ENCODE measurements at regions not wholly inside any gene's neighbourhood (a gene's known extent, or its start where the extent isn't known, plus 50 kb on each side); places are given as distances from the start of the nearest gene placed in this dataset.

- Histone ChIP-seq H3K27ac (no peak overlapping the region), H3K4me3 (no peak overlapping the region), H3K9me3 (no peaks in the 10 kb centered on the region), H3K36me3 (no peaks in the 10 kb centered on the region), H3K4me1 (no peaks in the 10 kb centered on the region), H3K27me3 (no peaks in the 10 kb centered on the region), H3K9ac (ENCODE audit: low read depth in 2 of 2, low read length in 2 of 2) (no peak overlapping the region)
- no peak for DNase-seq
- intact Hi-C loops (cut with DNase I) = no loop called here
- TF ChIP-seq CTCF (IDR thresholded peaks at IDR 0.05) = no peak
Measured at GRCh38 chr5:14944996-14945395, 73.4 kb upstream of the ANKH start.

DNA sequence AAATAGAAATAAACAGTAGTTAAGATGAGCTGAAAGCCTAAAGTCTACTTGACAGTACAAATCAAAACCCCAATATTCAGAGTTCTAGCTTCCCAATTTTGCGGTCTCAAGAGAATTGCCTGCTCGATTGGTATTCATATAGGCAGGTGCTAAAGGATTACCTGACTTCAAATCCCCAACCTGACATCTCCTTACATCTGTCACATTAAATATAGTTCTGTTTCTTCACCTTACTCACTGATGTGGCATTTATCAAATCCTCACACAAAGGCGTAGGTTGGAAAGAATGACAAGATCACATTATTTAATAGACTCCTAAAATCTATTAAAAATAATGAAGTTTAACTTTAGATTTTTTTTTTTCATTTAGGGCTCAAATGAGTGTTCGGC lies 72.8 kb upstream of the ANKH start:
- Histone ChIP-seq H3K9ac (ENCODE audit: low read depth in 2 of 2, low read length in 2 of 2) (no peak overlapping the region), H3K27me3 (no peaks in the 10 kb centered on the region), H3K36me3 (no peaks in the 10 kb centered on the region), H3K4me3 (no peak overlapping the region), H3K27ac (no peak overlapping the region), H3K9me3 (no peaks in the 10 kb centered on the region), H3K4me1 (no peaks in the 10 kb centered on the region)
- DNase-seq = no peak
- TF ChIP-seq CTCF (IDR thresholded peaks at IDR 0.05) = no peak
- intact Hi-C loops (cut with DNase I) = no loop called here

GRCh38 chr5:14942212-14942611 lies 70.6 kb upstream of the ANKH start:
- Histone ChIP-seq H3K36me3 (no peaks in the 10 kb centered on the region), H3K4me3 (no peak overlapping the region), H3K9ac (ENCODE audit: low read depth in 2 of 2, low read length in 2 of 2) (no peak overlapping the region), H3K4me1 (no peaks in the 10 kb centered on the region), H3K9me3 (no peaks in the 10 kb centered on the region), H3K27ac (no peak overlapping the region), H3K27me3 (no peaks in the 10 kb centered on the region)
- intact Hi-C loops (cut with DNase I) = no loop called here
- DNase-seq = no peak
- no peak for TF ChIP-seq CTCF (IDR thresholded peaks at IDR 0.05)

DNA sequence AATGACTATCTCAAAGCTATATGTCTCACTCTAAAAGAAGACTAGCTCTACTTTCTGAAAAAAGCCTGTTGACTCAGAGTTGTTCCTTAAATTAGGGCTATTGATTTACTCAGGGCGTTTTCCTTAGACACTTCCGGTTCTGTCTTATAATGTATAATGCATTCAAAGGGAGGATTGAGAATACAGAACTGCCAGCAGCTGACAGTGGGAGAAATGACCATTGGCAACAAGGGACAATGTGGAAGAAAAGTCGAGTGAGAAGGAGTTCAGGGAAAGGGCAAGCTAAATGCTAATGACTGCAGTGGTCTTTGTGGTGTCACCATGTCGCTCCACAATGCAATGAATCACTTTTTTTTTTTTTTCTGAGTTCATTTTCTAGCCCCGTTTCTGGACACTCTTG lies 65.7 kb upstream of the ANKH start:
- H3K36me3 ChIP-seq = no peaks in the 10 kb centered on the region
- no peak for DNase-seq
- H3K4me3 ChIP-seq = no peak overlapping the region
- TF ChIP-seq CTCF (IDR thresholded peaks at IDR 0.05) = no peak
- intact Hi-C loops (cut with DNase I) = no loop called here
- peak overlapping the region; percentile 10 for H3K27ac ChIP-seq
- H3K4me1 ChIP-seq = no peaks in the 10 kb centered on the region
- peak overlapping the region in 1 of 2 donors; percentile 28 for H3K9ac ChIP-seq (ENCODE audit: low read depth in 2 of 2, low read length in 2 of 2)
- H3K27me3 ChIP-seq = no peaks in the 10 kb centered on the region
- H3K9me3 ChIP-seq = no peaks in the 10 kb centered on the region

DNA sequence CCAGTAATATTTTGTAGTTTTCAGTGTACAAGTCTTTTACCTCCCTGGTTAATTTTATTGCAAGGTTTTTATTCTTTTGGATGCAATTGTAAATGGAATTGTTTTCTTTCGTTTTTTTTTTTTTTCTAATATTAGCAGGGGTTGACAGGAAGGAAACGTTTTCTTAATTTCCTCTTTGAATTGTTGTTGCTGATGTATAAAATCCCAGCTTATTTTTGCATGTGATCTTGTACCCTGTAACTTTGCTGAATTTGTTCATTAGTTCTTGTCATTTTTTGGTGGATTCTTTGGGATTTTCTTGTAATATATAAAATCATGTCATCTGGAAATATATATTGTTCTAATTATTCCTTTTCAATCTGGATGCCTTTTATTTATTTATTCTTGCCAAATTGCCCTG lies 65.0 kb upstream of the ANKH start:
- Histone ChIP-seq H3K4me3 (no peak overlapping the region), H3K27me3 (no peaks in the 10 kb centered on the region), H3K9ac (ENCODE audit: low read depth in 2 of 2, low read length in 2 of 2) (no peak overlapping the region), H3K27ac (peak overlapping the region; percentile 10), H3K9me3 (no peaks in the 10 kb centered on the region), H3K36me3 (no peaks in the 10 kb centered on the region), H3K4me1 (no peaks in the 10 kb centered on the region)
- no peak for TF ChIP-seq CTCF (IDR thresholded peaks at IDR 0.05)
- no peak for DNase-seq
- intact Hi-C loops (cut with DNase I) = no loop called here

DNA sequence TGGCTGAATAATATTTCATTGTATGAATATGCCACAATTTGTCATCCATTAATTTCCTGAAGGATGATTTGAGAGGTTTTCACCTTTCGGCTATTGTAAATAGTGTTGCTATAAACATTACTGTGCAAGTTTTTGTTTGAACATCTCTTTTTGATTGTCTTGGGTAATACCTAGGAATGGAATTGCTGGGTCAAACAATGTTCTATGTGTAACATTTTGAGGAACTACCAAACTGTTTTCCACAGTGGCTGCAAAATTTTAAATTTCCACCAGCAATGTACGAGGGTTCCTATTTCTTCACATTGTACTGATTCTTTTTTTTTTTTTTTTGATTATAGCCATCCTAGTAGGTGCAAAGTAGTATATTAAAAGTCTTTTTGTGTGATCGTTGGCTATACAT lies 63.8 kb upstream of the ANKH start:
- Histone ChIP-seq H3K36me3 (no peaks in the 10 kb centered on the region), H3K4me3 (no peak overlapping the region), H3K9me3 (no peaks in the 10 kb centered on the region), H3K27me3 (no peaks in the 10 kb centered on the region), H3K4me1 (no peaks in the 10 kb centered on the region), H3K9ac (ENCODE audit: low read depth in 2 of 2, low read length in 2 of 2) (no peak overlapping the region), H3K27ac (no peak overlapping the region)
- DNase-seq = no peak
- intact Hi-C loops (cut with DNase I) = no loop called here
- no peak for TF ChIP-seq CTCF (IDR thresholded peaks at IDR 0.05)
